ENCODE measurements at regions not wholly inside any gene's neighbourhood (a gene's known extent, or its start where the extent isn't known, plus 50 kb on each side); places are given as distances from the start of the nearest gene placed in this dataset.

DNA sequence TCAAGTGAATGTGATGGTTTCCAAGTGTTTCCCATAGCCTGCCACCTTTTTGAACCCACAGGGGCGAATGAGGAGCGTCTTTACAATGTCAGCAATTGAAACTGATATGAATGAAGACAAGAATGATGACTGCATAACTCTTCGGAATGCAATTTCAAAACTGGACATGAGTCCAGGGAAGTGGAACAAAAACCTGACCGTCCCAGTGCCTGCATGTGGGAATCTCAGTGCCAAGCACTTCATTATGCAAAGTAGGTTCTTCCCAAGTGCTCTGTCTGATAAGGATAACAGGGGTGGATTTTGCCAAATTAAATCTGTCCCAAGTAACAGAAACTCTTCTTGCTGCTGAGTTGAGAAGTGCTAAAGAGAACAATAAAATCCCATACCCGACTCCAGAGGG lies 243.8 kb upstream of the ADAMTS16 start:
- no peak overlapping the region for H4K5ac ChIP-seq (ENCODE audit: insufficient read length, low read depth, low read length)
- no peaks in the 10 kb centered on the region for H3K27me3 ChIP-seq (ENCODE audit: insufficient read depth, low read length)
- no peak overlapping the region for H4K8ac ChIP-seq (replicated peaks; ENCODE audit: insufficient read length, low read depth, low read length)
- H2BK5ac ChIP-seq (ENCODE audit: insufficient read length, low read length): no peak overlapping the region
- no peak overlapping the region for H2AK5ac ChIP-seq (ENCODE audit: insufficient read length, low read length)
- no peak overlapping the region for H3K27ac ChIP-seq (ENCODE audit: insufficient read length, low read depth, low read length)
- no peak overlapping the region for H3K14ac ChIP-seq (ENCODE audit: insufficient read depth, low read length)
- Mint-ChIP-seq H3K9me3 (no peaks in the 10 kb centered on the region; a peak in 1 of 5 replicates), H3K27ac (no peak overlapping the region), H3K36me3 (ENCODE audit: insufficient read depth in 1 of 3, low read depth in 3 of 3) (no peaks in the 10 kb centered on the region), H3K4me3 (no peak overlapping the region), H3K4me1 (no peaks in the 10 kb centered on the region), H3K27me3 (ENCODE audit: low read depth) (no peaks in the 10 kb centered on the region; the same call in 1 of the 2 replicates)
- no peaks in the 10 kb centered on the region for H3K4me1 ChIP-seq (ENCODE audit: insufficient read depth, low read length)
- no peak overlapping the region for H3T11ph ChIP-seq (ENCODE audit: low read length)
- no peak overlapping the region for H4K91ac ChIP-seq (ENCODE audit: insufficient read length, low read depth, low read length)
- H3K79me2 ChIP-seq (ENCODE audit: insufficient read depth, low read length): no peaks in the 10 kb centered on the region
- H2BK12ac ChIP-seq (ENCODE audit: insufficient read length, low read depth, low read length): no peak overlapping the region
- no CpG with 5 or more reads among the region's 5 CpGs for WGBS (ENCODE audit: extremely low coverage, insufficient read length, low lambda C conversion rate)
- no peak overlapping the region for H3K23ac ChIP-seq (ENCODE audit: insufficient read length, low read depth, low read length)
- H3K9me3 ChIP-seq (ENCODE audit: control insufficient read depth, low read depth, low read length): no peaks in the 10 kb centered on the region
- no peak overlapping the region for H2BK20ac ChIP-seq (ENCODE audit: low read depth, low read length, poor library complexity, severe bottlenecking)
- no peak overlapping the region for H3K4ac ChIP-seq (ENCODE audit: low read depth, low read length)
- H3K56ac ChIP-seq (ENCODE audit: insufficient read length, low read depth, low read length): no peak overlapping the region
- no peak for DNase-seq
- H3K23me2 ChIP-seq (ENCODE audit: insufficient read length, low read depth, low read length, poor library complexity, severe bottlenecking): no peaks in the 10 kb centered on the region
- H3K18ac ChIP-seq (ENCODE audit: insufficient read length, low read depth, low read length): no peak overlapping the region
- H3K9ac ChIP-seq (ENCODE audit: extremely low read depth, insufficient read length, low read length): no peak overlapping the region
- TF ChIP-seq, protein P1, sequence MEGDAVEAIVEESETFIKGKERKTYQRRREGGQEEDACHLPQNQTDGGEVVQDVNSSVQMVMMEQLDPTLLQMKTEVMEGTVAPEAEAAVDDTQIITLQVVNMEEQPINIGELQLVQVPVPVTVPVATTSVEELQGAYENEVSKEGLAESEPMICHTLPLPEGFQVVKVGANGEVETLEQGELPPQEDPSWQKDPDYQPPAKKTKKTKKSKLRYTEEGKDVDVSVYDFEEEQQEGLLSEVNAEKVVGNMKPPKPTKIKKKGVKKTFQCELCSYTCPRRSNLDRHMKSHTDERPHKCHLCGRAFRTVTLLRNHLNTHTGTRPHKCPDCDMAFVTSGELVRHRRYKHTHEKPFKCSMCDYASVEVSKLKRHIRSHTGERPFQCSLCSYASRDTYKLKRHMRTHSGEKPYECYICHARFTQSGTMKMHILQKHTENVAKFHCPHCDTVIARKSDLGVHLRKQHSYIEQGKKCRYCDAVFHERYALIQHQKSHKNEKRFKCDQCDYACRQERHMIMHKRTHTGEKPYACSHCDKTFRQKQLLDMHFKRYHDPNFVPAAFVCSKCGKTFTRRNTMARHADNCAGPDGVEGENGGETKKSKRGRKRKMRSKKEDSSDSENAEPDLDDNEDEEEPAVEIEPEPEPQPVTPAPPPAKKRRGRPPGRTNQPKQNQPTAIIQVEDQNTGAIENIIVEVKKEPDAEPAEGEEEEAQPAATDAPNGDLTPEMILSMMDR (conservative IDR thresholded peaks at IDR 0.05): no peak
- no peaks in the 10 kb centered on the region for H3K79me1 ChIP-seq (ENCODE audit: insufficient read depth, low read depth, low read length, poor library complexity, severe bottlenecking)
- H4K20me1 ChIP-seq (ENCODE audit: control insufficient read depth, insufficient read depth, insufficient read length): no peaks in the 10 kb centered on the region
- no peak overlapping the region for H2BK120ac ChIP-seq (ENCODE audit: low read depth, low read length, poor library complexity, severe bottlenecking)
- H3K4me2 ChIP-seq (ENCODE audit: insufficient read depth, insufficient read length, low read length): no peak overlapping the region
- H2BK15ac ChIP-seq (ENCODE audit: low read depth, low read length): no peak overlapping the region
- H2AFZ ChIP-seq (ENCODE audit: low read length): no peak overlapping the region

Data from H9 (cell line).